T-cell (primary cell): ENCODE measurements at regions not wholly inside any gene's neighbourhood (a gene's known extent, or its start where the extent isn't known, plus 50 kb on each side); places are given as distances from the start of the nearest gene placed in this dataset.

ENCODE experiments used
- ATAC-seq, 4 experiments: fragments of 200-7000 bp in 3 of 4; fragments of 150-1000 bp in 1 of 4; cut with Tn5 transposase; replicated peaks in 1 of 4; 1 replicate in 3 of 4; 2 replicates in 1 of 4; pipeline ENCODE4 v1.10.0; 2021; ENCODE audit warnings: moderate library complexity in 3 of 4, mild to moderate bottlenecking in 2 of 4, moderate number of reproducible peaks in 1 of 4
- CTCF ChIA-PET, 2 donors: fragments of 300-600 bp; sonication (Branson Sonifier 250); formaldehyde crosslinking; loops; one replicate each; lab custom pipeline; 2022; ENCODE audit warnings: antibody characterized with exemption in 2 of 2; lab: Charles Lee
- POLR2A ChIA-PET, 2 donors: fragments of 300-600 bp; sonication (Branson Sonifier 250); formaldehyde crosslinking; loops; one replicate each; lab custom pipeline; 2022; ENCODE audit warnings: antibody characterized with exemption in 2 of 2; lab: Charles Lee
- DNase-seq, 35 experiments: peaks; one replicate each; pipeline versions ENCODE4 v3.0.0 to v3.0.0-alpha.2; 2013 to 2023
- H3K27ac ChIP-seq: one replicate; pipeline ENCODE4 v1.5.1; 2013; ENCODE audit warnings: low read length
- H3K27me3 ChIP-seq, 2 experiments: replicated peaks in 1 of 2; 1 replicate in 1 of 2; 2 replicates in 1 of 2; pipeline versions ENCODE4 v1.6.1 to v1.7.0; 2013; ENCODE audit warnings: low read length in 1 of 2, mixed read lengths in 1 of 2; ENCODE audit not compliant: control insufficient read depth in 2 of 2, insufficient read depth in 2 of 2; ENCODE audit errors: extremely low read depth in 1 of 2
- H3K36me3 ChIP-seq, 2 donors: 1 replicate in 1 of 2; 2 replicates in 1 of 2; pipeline versions ENCODE4 v1.6.1 to v1.7.0; 2013; ENCODE audit warnings: low read length in 1 of 2; ENCODE audit not compliant: control insufficient read depth in 2 of 2, insufficient read depth in 1 of 2; ENCODE audit errors: extremely low read depth in 1 of 2
- H3K4me1 ChIP-seq, 2 experiments: 1 replicate in 1 of 2; 2 replicates in 1 of 2; pipeline versions ENCODE4 v1.6.1 to v1.7.0; 2013; ENCODE audit warnings: low read length in 2 of 2, mixed read lengths in 1 of 2; ENCODE audit not compliant: insufficient read depth in 2 of 2, control insufficient read depth in 1 of 2; ENCODE audit errors: extremely low read depth in 1 of 2
- H3K4me3 ChIP-seq, 2 donors: 1 replicate in 1 of 2; 2 replicates in 1 of 2; pipeline versions ENCODE4 v1.5.1 to v1.7.0; 2013; ENCODE audit warnings: mild to moderate bottlenecking in 2 of 2, low read length in 1 of 2, moderate library complexity in 1 of 2; ENCODE audit not compliant: control insufficient read depth in 1 of 2; ENCODE audit errors: extremely low read depth in 1 of 2
- H3K9me3 ChIP-seq: 2 replicates; pipeline ENCODE4 v1.7.0; 2013
- H3K27ac Mint-ChIP-seq, 2 donors: one replicate each; pipeline ENCODE4 v1.8.0; 2020 to 2021; ENCODE audit warnings: mild to moderate bottlenecking in 2 of 2, mixed read lengths in 2 of 2
- H3K27me3 Mint-ChIP-seq, 2 donors: one replicate each; pipeline ENCODE4 v1.8.0; 2021 to 2022; ENCODE audit warnings: mixed read lengths in 2 of 2
- H3K36me3 Mint-ChIP-seq: one replicate; pipeline ENCODE4 v1.8.0; 2021; ENCODE audit warnings: mixed read lengths
- H3K4me1 Mint-ChIP-seq, 3 donors: one replicate each; pipeline ENCODE4 v1.8.0; 2020 to 2022; ENCODE audit warnings: mixed read lengths in 3 of 3, mild to moderate bottlenecking in 1 of 3
- H3K4me3 Mint-ChIP-seq, 3 donors: one replicate each; pipeline ENCODE4 v1.8.0; 2020 to 2022; ENCODE audit warnings: mild to moderate bottlenecking in 3 of 3, mixed read lengths in 3 of 3, moderate library complexity in 3 of 3
- H3K9me3 Mint-ChIP-seq, 3 donors: one replicate each; pipeline ENCODE4 v1.8.0; 2020 to 2022; ENCODE audit warnings: mixed read lengths in 3 of 3
- WGBS: methylation state at CpG from one replicate; pipeline ENCODE4 v1.1.5; 2013; ENCODE audit warnings: missing lambda C conversion rate; ENCODE audit not compliant: insufficient coverage; 5-methylcytosine and 5-hydroxymethylcytosine counted together

DNA sequence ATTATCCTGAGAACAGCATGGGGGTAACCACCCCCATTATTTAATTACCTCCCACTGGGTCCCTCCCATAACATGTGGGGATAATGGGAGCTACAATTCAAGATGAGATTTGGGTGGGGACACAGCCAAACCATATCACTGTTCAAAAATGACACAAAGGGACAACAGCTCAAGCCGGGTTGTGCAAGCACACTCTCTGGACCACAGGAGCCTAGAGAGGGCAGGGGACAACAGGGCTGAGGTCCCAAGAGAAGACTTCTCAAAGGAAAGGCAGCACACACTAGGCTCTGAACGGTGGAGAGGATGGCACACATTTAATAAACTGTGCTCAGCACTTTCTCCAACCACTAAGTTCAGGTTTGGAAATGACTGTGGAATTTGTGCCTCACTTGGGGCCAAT, 122.1 kb upstream of the PKDCC start:
- ATAC-seq (no peak), DNase-seq (no peak)
- Mint-ChIP-seq H3K4me1 (no peaks in the 10 kb centered on the region), H3K27me3 (peaks cover 0 to 3% of the 10 kb centered on the region in 2 donors), H3K27ac (no peak overlapping the region), H3K4me3 (no peak overlapping the region), H3K36me3 (no peaks in the 10 kb centered on the region), H3K9me3 (peaks cover 0 to 4% (median 2%) of the 10 kb centered on the region in 3 donors)
- 100% methylated on average over 1 of the region's 2 CpGs for WGBS
- Histone ChIP-seq H3K4me1 (no peaks in the 10 kb centered on the region), H3K9me3 (no peaks in the 10 kb centered on the region), H3K4me3 (no peak overlapping the region), H3K27ac (no peak overlapping the region), H3K36me3 (no peaks in the 10 kb centered on the region), H3K27me3 (peaks cover 0 to 3% of the 10 kb centered on the region in 2 experiments)
- ChIA-PET POLR2A (no interaction called here), CTCF (no interaction called here)

DNA sequence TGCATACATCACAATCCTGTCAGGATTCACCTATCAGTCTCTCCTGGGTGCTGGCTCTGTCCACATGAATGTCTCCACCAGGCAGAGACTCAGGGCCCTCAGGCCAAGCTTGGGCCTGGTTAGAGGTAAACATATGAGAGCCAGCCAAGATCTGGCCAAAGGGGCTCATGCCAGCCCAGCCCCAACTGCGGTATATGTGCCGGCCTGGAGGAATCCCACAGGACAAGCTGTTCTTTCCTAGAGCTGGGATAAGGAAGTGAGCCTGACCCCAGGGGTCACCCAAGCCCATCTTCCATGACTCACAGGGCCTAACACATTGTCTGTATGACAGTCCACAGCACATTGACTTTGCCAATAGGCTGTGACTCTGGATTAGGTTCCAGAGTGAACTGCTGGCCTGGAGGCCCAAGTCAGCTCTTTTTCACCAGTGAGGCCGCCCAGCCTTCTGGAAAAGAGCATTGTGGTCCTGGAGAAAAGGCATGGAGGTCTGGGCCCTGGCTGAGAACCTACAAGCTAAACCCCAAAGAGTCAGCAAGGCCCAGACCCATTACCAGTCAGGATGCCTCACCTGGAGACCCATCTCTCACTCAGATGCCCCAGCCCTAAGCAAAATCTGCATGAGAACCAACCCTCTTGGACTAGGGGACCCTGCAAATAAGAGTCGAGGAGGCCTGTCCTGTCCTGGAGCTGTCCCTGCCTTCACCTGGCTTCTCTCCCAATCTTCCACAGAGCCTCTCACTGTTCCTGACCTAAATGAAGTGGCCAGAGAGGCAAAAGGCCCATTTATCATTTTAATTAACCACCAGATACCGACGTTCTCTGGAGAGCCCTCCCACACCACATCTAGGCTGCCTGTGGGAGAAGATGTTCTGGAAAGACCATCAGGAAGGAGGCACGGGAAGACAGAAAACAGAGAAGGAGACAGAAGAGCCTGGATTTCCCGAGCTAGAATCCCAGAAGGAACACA, 120.9 kb upstream of the PKDCC start:
- no peak overlapping the region for H3K27ac Mint-ChIP-seq

GRCh38 chr2:41927581-41928264, 120.1 kb upstream of the PKDCC start:
- no peaks in the 10 kb centered on the region for H3K36me3 ChIP-seq
- Mint-ChIP-seq H3K27me3 (peaks cover 3 to 6% of the 10 kb centered on the region in 2 donors), H3K4me3 (no peak overlapping the region), H3K4me1 (no peaks in the 10 kb centered on the region), H3K27ac (no peak overlapping the region), H3K36me3 (no peaks in the 10 kb centered on the region), H3K9me3 (peaks cover 0 to 4% (median 2%) of the 10 kb centered on the region in 3 donors)
- ChIA-PET POLR2A (no interaction called here), CTCF (no interaction called here)
- no peak for ATAC-seq
- H3K4me1 ChIP-seq: no peaks in the 10 kb centered on the region
- H3K9me3 ChIP-seq: no peaks in the 10 kb centered on the region
- no peak overlapping the region for H3K4me3 ChIP-seq
- no peak overlapping the region for H3K27ac ChIP-seq
- peaks cover 0 to 10% of the 10 kb centered on the region in 2 experiments for H3K27me3 ChIP-seq
- no peak for DNase-seq
- 88% methylated on average over 10 of the region's 10 CpGs for WGBS

More for the DNA sequence above, 120.9 kb upstream of the PKDCC start:
- H3K9me3 Mint-ChIP-seq: peaks cover 0 to 4% (median 2%) of the 10 kb centered on the region in 3 donors
- H3K9me3 ChIP-seq: no peaks in the 10 kb centered on the region
- H3K27me3 Mint-ChIP-seq: peaks cover 3 to 4% of the 10 kb centered on the region in 2 donors
- peaks cover 0 to 7% of the 10 kb centered on the region in 2 experiments for H3K27me3 ChIP-seq
- WGBS: 64% methylated on average over 4 of the region's 8 CpGs
- no peak overlapping the region for H3K4me3 Mint-ChIP-seq
- H3K36me3 Mint-ChIP-seq: no peaks in the 10 kb centered on the region
- POLR2A ChIA-PET: no interaction called here
- ATAC-seq: no peak
- H3K27ac ChIP-seq: no peak overlapping the region
- H3K36me3 ChIP-seq: no peaks in the 10 kb centered on the region
- no peaks in the 10 kb centered on the region for H3K4me1 ChIP-seq
- no peak for DNase-seq
- CTCF ChIA-PET: no interaction called here
- H3K4me3 ChIP-seq: no peak overlapping the region
- H3K4me1 Mint-ChIP-seq: no peaks in the 10 kb centered on the region

DNA sequence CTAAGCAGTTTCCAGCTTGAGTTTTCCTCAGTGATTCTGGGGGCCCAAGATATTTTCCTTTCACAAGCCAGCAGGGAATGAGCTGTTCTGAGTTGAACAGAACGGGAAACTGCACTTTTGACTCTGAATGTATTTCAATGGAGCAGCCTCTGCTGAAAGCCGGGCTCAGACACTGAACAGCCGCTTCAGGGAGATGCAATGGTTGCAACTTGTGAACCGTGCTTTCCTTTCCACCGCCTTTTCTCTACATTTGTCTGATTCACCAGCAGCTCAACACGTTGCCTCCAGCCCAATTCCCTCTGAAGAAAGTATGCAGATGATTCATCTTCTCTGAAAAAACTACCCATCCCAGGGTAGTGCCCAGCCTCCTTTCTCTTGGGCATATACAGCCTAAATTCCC, 119.3 kb upstream of the PKDCC start:
- H3K9me3 Mint-ChIP-seq: peaks cover 0 to 4% (median 2%) of the 10 kb centered on the region in 3 donors

GRCh38 chr2:41930807-41931566, 116.8 kb upstream of the PKDCC start:
- H3K4me1 Mint-ChIP-seq: no peaks in the 10 kb centered on the region

More for the DNA sequence above, 119.3 kb upstream of the PKDCC start:
- DNase-seq: no peak
- Mint-ChIP-seq H3K4me1 (no peaks in the 10 kb centered on the region), H3K27ac (no peak overlapping the region), H3K4me3 (no peak overlapping the region), H3K36me3 (no peaks in the 10 kb centered on the region), H3K27me3 (peaks cover 3% of the 10 kb centered on the region in 2 donors)
- POLR2A ChIA-PET: no interaction called here
- H3K27me3 ChIP-seq: peaks cover 0 to 10% of the 10 kb centered on the region in 2 experiments
- no peaks in the 10 kb centered on the region for H3K4me1 ChIP-seq
- 81% methylated on average over 4 of the region's 6 CpGs for WGBS
- no peaks in the 10 kb centered on the region for H3K9me3 ChIP-seq
- no peak for ATAC-seq
- H3K27ac ChIP-seq: no peak overlapping the region
- H3K36me3 ChIP-seq: no peaks in the 10 kb centered on the region
- CTCF ChIA-PET: interaction anchor here in 1 of 2 donors (0.7 kb wide), 1 partner anchor 227 kb away, joined by 3 read pairs; no protein-coding TSS in a partner anchor
- no peak overlapping the region for H3K4me3 ChIP-seq

More at GRCh38 chr2:41930807-41931566, 116.8 kb upstream of the PKDCC start:
- Histone ChIP-seq H3K36me3 (no peaks in the 10 kb centered on the region), H3K4me3 (no peak overlapping the region), H3K9me3 (no peaks in the 10 kb centered on the region), H3K4me1 (no peaks in the 10 kb centered on the region), H3K27me3 (peaks cover 0 to 10% of the 10 kb centered on the region in 2 experiments), H3K27ac (no peak overlapping the region)
- no peaks in the 10 kb centered on the region for H3K36me3 Mint-ChIP-seq
- DNase-seq: no peak
- H3K9me3 Mint-ChIP-seq: no peaks in the 10 kb centered on the region
- 88% methylated on average over 8 of the region's 16 CpGs for WGBS
- POLR2A ChIA-PET: no interaction called here
- H3K27me3 Mint-ChIP-seq: peaks cover 3% of the 10 kb centered on the region in 2 donors
- ATAC-seq: no peak
- CTCF ChIA-PET: interaction anchor here in 1 of 2 donors (0.6 kb wide), 1 partner anchor 53 kb away, joined by 3 read pairs; no protein-coding TSS in a partner anchor
- no peak overlapping the region for H3K27ac Mint-ChIP-seq
- no peak overlapping the region for H3K4me3 Mint-ChIP-seq
